ENCODE measurements at regions not wholly inside any gene's neighbourhood (a gene's known extent, or its start where the extent isn't known, plus 50 kb on each side); places are given as distances from the start of the nearest gene placed in this dataset.

DNA sequence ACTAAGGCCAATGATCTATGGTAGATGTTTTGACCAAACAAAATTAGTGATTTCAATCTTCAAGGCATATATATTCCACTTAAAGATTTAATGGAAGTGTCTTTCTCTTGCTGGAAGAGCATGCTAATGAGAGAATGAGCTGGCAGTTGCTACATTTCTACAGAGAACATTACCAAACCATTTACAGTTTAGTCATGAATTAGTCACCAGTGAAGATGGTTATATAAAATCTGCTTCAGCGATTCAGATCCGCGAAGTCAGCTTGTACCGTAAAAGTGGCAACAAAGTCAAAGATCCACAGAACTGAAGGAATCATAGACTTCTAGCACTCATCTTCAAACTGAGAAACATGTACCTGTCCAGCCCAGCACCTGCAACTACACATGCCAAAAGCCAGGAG, 156.3 kb downstream of the SLITRK5 start:
- Mint-ChIP-seq H3K36me3 (ENCODE audit: low read depth, unreplicated experiment) (no peaks in the 10 kb centered on the region), H3K9me3 (ENCODE audit: unreplicated experiment) (no peaks in the 10 kb centered on the region), H3K27me3 (ENCODE audit: unreplicated experiment) (no peaks in the 10 kb centered on the region), H3K4me1 (ENCODE audit: unreplicated experiment) (no peaks in the 10 kb centered on the region), H3K4me3 (ENCODE audit: unreplicated experiment) (no peak overlapping the region), H3K27ac (ENCODE audit: unreplicated experiment) (no peak overlapping the region)
- DNase-seq (ENCODE audit: low spot score) = no peak
- TF ChIP-seq, protein P1, sequence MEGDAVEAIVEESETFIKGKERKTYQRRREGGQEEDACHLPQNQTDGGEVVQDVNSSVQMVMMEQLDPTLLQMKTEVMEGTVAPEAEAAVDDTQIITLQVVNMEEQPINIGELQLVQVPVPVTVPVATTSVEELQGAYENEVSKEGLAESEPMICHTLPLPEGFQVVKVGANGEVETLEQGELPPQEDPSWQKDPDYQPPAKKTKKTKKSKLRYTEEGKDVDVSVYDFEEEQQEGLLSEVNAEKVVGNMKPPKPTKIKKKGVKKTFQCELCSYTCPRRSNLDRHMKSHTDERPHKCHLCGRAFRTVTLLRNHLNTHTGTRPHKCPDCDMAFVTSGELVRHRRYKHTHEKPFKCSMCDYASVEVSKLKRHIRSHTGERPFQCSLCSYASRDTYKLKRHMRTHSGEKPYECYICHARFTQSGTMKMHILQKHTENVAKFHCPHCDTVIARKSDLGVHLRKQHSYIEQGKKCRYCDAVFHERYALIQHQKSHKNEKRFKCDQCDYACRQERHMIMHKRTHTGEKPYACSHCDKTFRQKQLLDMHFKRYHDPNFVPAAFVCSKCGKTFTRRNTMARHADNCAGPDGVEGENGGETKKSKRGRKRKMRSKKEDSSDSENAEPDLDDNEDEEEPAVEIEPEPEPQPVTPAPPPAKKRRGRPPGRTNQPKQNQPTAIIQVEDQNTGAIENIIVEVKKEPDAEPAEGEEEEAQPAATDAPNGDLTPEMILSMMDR (IDR thresholded peaks at IDR 0.05; ENCODE audit: unreplicated experiment) = no peak

DNA sequence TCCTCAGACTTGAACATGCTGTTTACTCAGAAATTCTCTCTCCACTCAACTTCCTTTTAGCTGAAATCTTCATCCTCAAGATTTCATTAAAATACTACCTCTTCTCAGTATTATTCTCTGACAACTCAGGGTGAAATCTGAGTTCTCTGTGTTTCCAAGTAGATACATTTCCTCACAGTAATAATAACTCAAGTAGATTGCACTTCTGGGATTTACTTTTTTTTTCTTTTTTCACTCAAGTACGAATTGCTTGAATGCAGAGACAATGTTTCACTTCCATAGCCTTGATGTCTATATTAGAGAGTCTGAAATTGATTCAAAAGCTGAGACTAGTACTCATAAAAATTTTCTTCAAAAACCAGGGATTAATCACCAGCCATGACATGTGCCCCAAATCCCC, 166.4 kb downstream of the SLITRK5 start:
- no peaks in the 10 kb centered on the region for H3K9me3 Mint-ChIP-seq (ENCODE audit: unreplicated experiment)
- no peak overlapping the region for H3K4me3 Mint-ChIP-seq (ENCODE audit: unreplicated experiment)
- H3K27ac Mint-ChIP-seq (ENCODE audit: unreplicated experiment) = no peak overlapping the region
- H3K36me3 Mint-ChIP-seq (ENCODE audit: low read depth, unreplicated experiment) = no peaks in the 10 kb centered on the region
- H3K27me3 Mint-ChIP-seq (ENCODE audit: unreplicated experiment) = no peaks in the 10 kb centered on the region
- TF ChIP-seq, protein P1 (IDR thresholded peaks at IDR 0.05; ENCODE audit: unreplicated experiment) = no peak
- DNase-seq (ENCODE audit: low spot score) = no peak
- peaks cover 12% of the 10 kb centered on the region for H3K4me1 Mint-ChIP-seq (ENCODE audit: unreplicated experiment)

DNA sequence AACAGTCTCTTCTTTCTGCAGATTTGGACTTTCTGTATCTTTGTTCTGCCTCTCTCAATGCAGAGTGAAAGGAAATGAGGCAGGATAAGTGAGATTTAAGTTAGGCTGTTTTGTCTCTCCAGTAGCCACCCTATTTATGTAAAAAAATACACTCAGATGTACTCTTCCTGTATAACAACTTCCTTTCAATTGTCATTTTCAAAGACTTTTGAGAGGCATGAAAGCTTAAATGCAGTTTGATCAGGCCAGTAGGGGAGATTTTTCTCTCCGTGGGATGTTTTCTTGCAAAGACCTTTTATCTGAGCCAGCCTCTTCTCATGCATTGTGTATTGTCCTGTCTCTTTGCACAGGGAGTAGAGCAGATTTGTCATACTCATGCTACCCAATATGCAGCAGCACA, 166.8 kb downstream of the SLITRK5 start:
- Mint-ChIP-seq H3K4me1 (ENCODE audit: unreplicated experiment) (peaks cover 12% of the 10 kb centered on the region), H3K36me3 (ENCODE audit: low read depth, unreplicated experiment) (no peaks in the 10 kb centered on the region), H3K4me3 (ENCODE audit: unreplicated experiment) (no peak overlapping the region), H3K9me3 (ENCODE audit: unreplicated experiment) (no peaks in the 10 kb centered on the region), H3K27ac (ENCODE audit: unreplicated experiment) (peak overlapping the region; percentile 72), H3K27me3 (ENCODE audit: unreplicated experiment) (no peaks in the 10 kb centered on the region)
- TF ChIP-seq, protein P1 (IDR thresholded peaks at IDR 0.05; ENCODE audit: unreplicated experiment) = no peak
- DNase-seq (ENCODE audit: low spot score) = no peak

DNA sequence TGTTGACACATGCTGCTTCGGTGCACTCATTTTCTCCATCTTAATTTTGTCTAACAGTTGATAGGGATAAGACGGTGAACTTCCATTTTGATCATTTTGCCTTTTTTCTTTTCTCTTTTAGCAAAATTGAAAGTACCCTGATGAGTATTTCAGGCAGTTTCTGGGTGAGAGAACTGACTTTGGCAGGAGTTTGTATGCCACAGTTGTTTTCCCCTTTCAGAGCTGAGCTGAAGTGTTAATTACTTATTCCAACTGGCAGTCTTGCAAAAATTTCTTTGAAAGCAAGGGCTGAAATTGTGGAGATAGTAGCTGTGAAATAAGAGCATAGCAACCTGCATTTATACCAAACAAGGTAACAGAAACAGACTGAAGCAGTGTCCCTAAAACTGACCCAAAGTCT, 180.2 kb downstream of the SLITRK5 start:
- Mint-ChIP-seq H3K27me3 (ENCODE audit: unreplicated experiment) (no peaks in the 10 kb centered on the region), H3K36me3 (ENCODE audit: low read depth, unreplicated experiment) (no peaks in the 10 kb centered on the region), H3K9me3 (ENCODE audit: unreplicated experiment) (no peaks in the 10 kb centered on the region), H3K4me1 (ENCODE audit: unreplicated experiment) (no peaks in the 10 kb centered on the region), H3K27ac (ENCODE audit: unreplicated experiment) (no peak overlapping the region), H3K4me3 (ENCODE audit: unreplicated experiment) (no peak overlapping the region)
- TF ChIP-seq, protein P1 (IDR thresholded peaks at IDR 0.05; ENCODE audit: unreplicated experiment) = no peak
- no peak for DNase-seq (ENCODE audit: low spot score)

DNA sequence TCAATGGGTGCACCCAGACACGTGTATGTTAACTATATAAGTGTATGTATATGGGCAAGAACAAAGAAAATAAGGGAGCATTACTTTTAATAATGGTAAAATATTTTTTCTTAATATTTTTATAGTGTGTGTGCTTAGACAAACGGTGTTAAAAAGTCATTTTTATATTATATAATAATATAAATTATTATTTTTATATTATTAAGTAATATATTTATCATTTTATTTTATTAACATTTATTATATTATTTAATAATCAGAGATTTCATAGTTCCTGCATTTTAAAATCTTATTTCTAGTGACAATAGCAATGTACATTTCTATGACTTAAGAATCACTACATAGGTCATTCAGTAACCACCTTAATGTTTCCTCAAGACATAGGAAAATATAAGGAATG, 184.4 kb downstream of the SLITRK5 start:
- no peaks in the 10 kb centered on the region for H3K27me3 Mint-ChIP-seq (ENCODE audit: unreplicated experiment)
- H3K36me3 Mint-ChIP-seq (ENCODE audit: low read depth, unreplicated experiment) = no peaks in the 10 kb centered on the region
- no peak overlapping the region for H3K4me3 Mint-ChIP-seq (ENCODE audit: unreplicated experiment)
- TF ChIP-seq, protein P1 (IDR thresholded peaks at IDR 0.05; ENCODE audit: unreplicated experiment) = no peak
- peaks cover 8% of the 10 kb centered on the region for H3K4me1 Mint-ChIP-seq (ENCODE audit: unreplicated experiment)
- no peaks in the 10 kb centered on the region for H3K9me3 Mint-ChIP-seq (ENCODE audit: unreplicated experiment)
- no peak overlapping the region for H3K27ac Mint-ChIP-seq (ENCODE audit: unreplicated experiment)
- no peak for DNase-seq (ENCODE audit: low spot score)
